Left lung (tissue), 4 donors: ENCODE measurements at regions not wholly inside any gene's neighbourhood (a gene's known extent, or its start where the extent isn't known, plus 50 kb on each side); places are given as distances from the start of the nearest gene placed in this dataset.

ENCODE experiments used
- ATAC-seq: fragments of 200-7000 bp; cut with Tn5 transposase; one replicate; pipeline ENCODE4 v1.9.1; 2020; ENCODE audit warnings: moderate library complexity
- DNase-seq, 4 donors: peaks; one replicate each; pipeline ENCODE4 v3.0.0-alpha.2; 2013 to 2020
- H3K27ac ChIP-seq, 2 donors: fragments of 200-600 bp; sonication (generic) in 1 of 2; one replicate each; pipeline versions ENCODE4 v1.5.0 to v1.8.0; 2020 to 2021
- H3K27me3 ChIP-seq, 2 donors: fragments of 200-600 bp; sonication (generic) in 1 of 2; one replicate each; pipeline versions ENCODE4 v1.5.0 to v1.8.0; 2020 to 2021
- H3K36me3 ChIP-seq, 2 donors: fragments of 200-600 bp; sonication (generic) in 1 of 2; one replicate each; pipeline versions ENCODE4 v1.5.0 to v1.8.0; 2020 to 2021
- H3K4me1 ChIP-seq, 2 donors: fragments of 200-600 bp; one replicate each; pipeline ENCODE4 v1.8.0; 2021
- H3K4me3 ChIP-seq, 2 donors: fragments of 200-600 bp; sonication (generic) in 1 of 2; one replicate each; pipeline versions ENCODE4 v1.5.0 to v1.8.0; 2020 to 2021; ENCODE audit warnings: mild to moderate bottlenecking in 1 of 2
- H3K9me3 ChIP-seq, 2 donors: fragments of 200-600 bp; sonication (generic) in 1 of 2; one replicate each; pipeline versions ENCODE4 v1.5.0 to v1.8.0; 2020 to 2021
- CTCF ChIP-seq, 2 donors: fragments of 200-600 bp; sonication (generic) in 1 of 2; IDR thresholded peaks; one replicate each; pipeline versions ENCODE4 v1.5.0 to v1.8.0; 2021; ENCODE audit warnings: antibody characterized with exemption in 2 of 2
- intact Hi-C, 2 donors: fragments of 100-400 bp; cut with DNase I; formaldehyde crosslinking; loops; one replicate each; pipeline versions ENCODE4 v1.11.2 to v1.14.2; 2022
- donor health status: DM: no; HTN: yes; CAD: no.
- donor health status: DM: no; HTN: no; CAD: no.

- H3K4me1 ChIP-seq, result no peaks in the 10 kb centered on the region
- H3K27ac ChIP-seq, result no peak overlapping the region
- no peak for DNase-seq
- no peaks in the 10 kb centered on the region for H3K36me3 ChIP-seq
- H3K27me3 ChIP-seq, result no peaks in the 10 kb centered on the region
- intact Hi-C loops, result no loop called here
- ATAC-seq, result no peak
- TF ChIP-seq CTCF (IDR thresholded peaks at IDR 0.05), result no peak
- peaks cover 0 to 14% of the 10 kb centered on the region in 2 donors for H3K9me3 ChIP-seq
- no peak overlapping the region for H3K4me3 ChIP-seq
Measured at GRCh38 chr1:5098981-5099385, 444.6 kb downstream of the AJAP1 start.

GRCh38 chr1:5093042-5093441 lies 438.6 kb downstream of the AJAP1 start:
- no peak for ATAC-seq
- Histone ChIP-seq H3K4me3 (no peak overlapping the region), H3K9me3 (peaks cover 0 to 31% of the 10 kb centered on the region in 2 donors), H3K4me1 (no peaks in the 10 kb centered on the region), H3K36me3 (no peaks in the 10 kb centered on the region), H3K27ac (no peak overlapping the region), H3K27me3 (no peaks in the 10 kb centered on the region)
- no peak for TF ChIP-seq CTCF (IDR thresholded peaks at IDR 0.05)
- intact Hi-C loops, result no loop called here
- no peak for DNase-seq

- TF ChIP-seq CTCF (IDR thresholded peaks at IDR 0.05), result no peak
- Histone ChIP-seq H3K4me1 (no peaks in the 10 kb centered on the region), H3K9me3 (peaks cover 0 to 10% of the 10 kb centered on the region in 2 donors), H3K36me3 (no peaks in the 10 kb centered on the region), H3K27me3 (no peaks in the 10 kb centered on the region), H3K27ac (no peak overlapping the region), H3K4me3 (no peak overlapping the region)
- ATAC-seq, result no peak
- no peak for DNase-seq
- intact Hi-C loops, result no loop called here
Measured at GRCh38 chr1:5084676-5085075, 430.3 kb downstream of the AJAP1 start.

- ATAC-seq, result no peak
- no peak overlapping the region for H3K4me3 ChIP-seq
- TF ChIP-seq CTCF (IDR thresholded peaks at IDR 0.05), result no peak
- H3K27ac ChIP-seq, result no peak overlapping the region
- intact Hi-C loops, result no loop called here
- H3K9me3 ChIP-seq, result peaks cover 0 to 12% of the 10 kb centered on the region in 2 donors
- no peaks in the 10 kb centered on the region for H3K4me1 ChIP-seq
- no peaks in the 10 kb centered on the region for H3K27me3 ChIP-seq
- DNase-seq, result no peak
- H3K36me3 ChIP-seq, result no peaks in the 10 kb centered on the region
Measured at GRCh38 chr1:5067246-5067645, 412.8 kb downstream of the AJAP1 start.

- ATAC-seq (no peak), DNase-seq (no peak)
- intact Hi-C loops, result no loop called here
- H3K27me3 ChIP-seq, result peaks cover 0 to 11% of the 10 kb centered on the region in 2 donors
- no peak overlapping the region for H3K27ac ChIP-seq
- TF ChIP-seq CTCF (IDR thresholded peaks at IDR 0.05), result no peak
- H3K4me3 ChIP-seq, result no peak overlapping the region
- H3K4me1 ChIP-seq, result no peaks in the 10 kb centered on the region
- H3K9me3 ChIP-seq, result peaks cover 0 to 17% of the 10 kb centered on the region in 2 donors
- no peaks in the 10 kb centered on the region for H3K36me3 ChIP-seq
Measured at GRCh38 chr1:5053744-5054143, 399.3 kb downstream of the AJAP1 start.
